Adrenal gland (tissue), 5 donors: ENCODE measurements at regions not wholly inside any gene's neighbourhood (a gene's known extent, or its start where the extent isn't known, plus 50 kb on each side); places are given as distances from the start of the nearest gene placed in this dataset.

Experiments used
- POLR2A ChIP-seq, 2 donors: fragments of 450-650 bp; IDR thresholded peaks; one replicate each; pipeline ENCODE4 v1.6.1; 2017; ENCODE audit warnings: antibody characterized with exemption in 2 of 2, mild to moderate bottlenecking in 2 of 2, moderate library complexity in 1 of 2
- TF ChIP-seq, protein P1 (sequence below), 6 experiments: fragments of 450-650 bp in 4 of 6; fragments of 200-600 bp in 2 of 6; sonication (generic) in 1 of 6; IDR thresholded peaks; 1 replicate in 5 of 6; 2 replicates in 1 of 6; pipeline versions ENCODE4 v1.5.1 to v1.8.0; 2016 to 2021; ENCODE audit warnings: antibody characterized with exemption in 6 of 6, mild to moderate bottlenecking in 2 of 6, moderate library complexity in 1 of 6
- donor health status: DM: no; HTN: no; CAD: no.

DNA sequence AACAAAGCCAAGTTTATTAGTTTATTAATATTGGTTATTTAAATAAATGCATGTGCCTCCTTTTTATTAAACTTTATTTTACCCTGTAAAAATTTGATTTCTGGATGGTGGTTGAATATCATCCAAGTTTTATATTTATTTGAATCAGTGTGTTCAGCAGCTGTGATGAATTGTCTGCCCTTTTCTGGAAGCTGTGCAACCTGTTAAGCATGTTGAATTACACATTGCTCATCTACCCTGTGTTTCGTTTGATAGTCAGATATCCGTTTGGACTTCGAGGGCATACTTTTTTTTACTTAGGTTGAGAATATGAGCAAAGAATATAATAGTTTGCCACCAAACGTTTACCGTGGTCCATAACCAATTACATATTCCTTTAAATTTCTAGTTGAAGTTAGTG, 95.8 kb upstream of the TENM3 start:
- TF ChIP-seq, protein P1, sequence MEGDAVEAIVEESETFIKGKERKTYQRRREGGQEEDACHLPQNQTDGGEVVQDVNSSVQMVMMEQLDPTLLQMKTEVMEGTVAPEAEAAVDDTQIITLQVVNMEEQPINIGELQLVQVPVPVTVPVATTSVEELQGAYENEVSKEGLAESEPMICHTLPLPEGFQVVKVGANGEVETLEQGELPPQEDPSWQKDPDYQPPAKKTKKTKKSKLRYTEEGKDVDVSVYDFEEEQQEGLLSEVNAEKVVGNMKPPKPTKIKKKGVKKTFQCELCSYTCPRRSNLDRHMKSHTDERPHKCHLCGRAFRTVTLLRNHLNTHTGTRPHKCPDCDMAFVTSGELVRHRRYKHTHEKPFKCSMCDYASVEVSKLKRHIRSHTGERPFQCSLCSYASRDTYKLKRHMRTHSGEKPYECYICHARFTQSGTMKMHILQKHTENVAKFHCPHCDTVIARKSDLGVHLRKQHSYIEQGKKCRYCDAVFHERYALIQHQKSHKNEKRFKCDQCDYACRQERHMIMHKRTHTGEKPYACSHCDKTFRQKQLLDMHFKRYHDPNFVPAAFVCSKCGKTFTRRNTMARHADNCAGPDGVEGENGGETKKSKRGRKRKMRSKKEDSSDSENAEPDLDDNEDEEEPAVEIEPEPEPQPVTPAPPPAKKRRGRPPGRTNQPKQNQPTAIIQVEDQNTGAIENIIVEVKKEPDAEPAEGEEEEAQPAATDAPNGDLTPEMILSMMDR (IDR thresholded peaks at IDR 0.05), result no peak
- TF ChIP-seq POLR2A (IDR thresholded peaks at IDR 0.05), result no peak
